ENCODE measurements at regions not wholly inside any gene's neighbourhood (a gene's known extent, or its start where the extent isn't known, plus 50 kb on each side); places are given as distances from the start of the nearest gene placed in this dataset.

- H3K36me3 Mint-ChIP-seq (ENCODE audit: low read depth) = no peaks in the 10 kb centered on the region
- DNase-seq = no peak
- no peak for TF ChIP-seq CTCF (IDR thresholded peaks at IDR 0.05)
- H3K27me3 Mint-ChIP-seq (ENCODE audit: low read depth, poor library complexity) = no peaks in the 10 kb centered on the region
- H3K4me3 Mint-ChIP-seq = no peak overlapping the region
- no peaks in the 10 kb centered on the region for H3K4me1 Mint-ChIP-seq
- H3K9me3 Mint-ChIP-seq = no peaks in the 10 kb centered on the region
- no peak overlapping the region for H3K27ac Mint-ChIP-seq
Observed at GRCh38 chr6:63094947-63095346, 116.3 kb upstream of the FKBP1C start.

- Mint-ChIP-seq H3K27ac (no peak overlapping the region), H3K9me3 (no peaks in the 10 kb centered on the region), H3K36me3 (ENCODE audit: low read depth) (no peaks in the 10 kb centered on the region), H3K4me1 (no peaks in the 10 kb centered on the region), H3K27me3 (ENCODE audit: low read depth, poor library complexity) (no peaks in the 10 kb centered on the region), H3K4me3 (no peak overlapping the region)
- TF ChIP-seq CTCF (IDR thresholded peaks at IDR 0.05) = no peak
- DNase-seq = no peak
Observed at GRCh38 chr6:63097222-63097621, 114.0 kb upstream of the FKBP1C start.

- no peaks in the 10 kb centered on the region for H3K27me3 Mint-ChIP-seq (ENCODE audit: low read depth, poor library complexity)
- H3K36me3 Mint-ChIP-seq (ENCODE audit: low read depth) = no peaks in the 10 kb centered on the region
- no peak for DNase-seq
- H3K27ac Mint-ChIP-seq = no peak overlapping the region
- TF ChIP-seq CTCF (IDR thresholded peaks at IDR 0.05) = no peak
- H3K4me1 Mint-ChIP-seq = no peaks in the 10 kb centered on the region
- no peaks in the 10 kb centered on the region for H3K9me3 Mint-ChIP-seq
- no peak overlapping the region for H3K4me3 Mint-ChIP-seq
Observed at GRCh38 chr6:63098789-63099188, 112.5 kb upstream of the FKBP1C start.

GRCh38 chr6:63099772-63100459 is 111.4 kb upstream of the FKBP1C start:
- H3K27ac Mint-ChIP-seq = no peak overlapping the region
- no peak for DNase-seq
- no peak for TF ChIP-seq CTCF (IDR thresholded peaks at IDR 0.05)
- H3K4me1 Mint-ChIP-seq = no peaks in the 10 kb centered on the region
- H3K9me3 Mint-ChIP-seq = no peaks in the 10 kb centered on the region
- no peak overlapping the region for H3K4me3 Mint-ChIP-seq
- H3K27me3 Mint-ChIP-seq (ENCODE audit: low read depth, poor library complexity) = no peaks in the 10 kb centered on the region
- H3K36me3 Mint-ChIP-seq (ENCODE audit: low read depth) = no peaks in the 10 kb centered on the region

- H3K4me3 Mint-ChIP-seq = no peak overlapping the region
- TF ChIP-seq CTCF (IDR thresholded peaks at IDR 0.05) = no peak
- H3K9me3 Mint-ChIP-seq = no peaks in the 10 kb centered on the region
- H3K27me3 Mint-ChIP-seq (ENCODE audit: low read depth, poor library complexity) = no peaks in the 10 kb centered on the region
- peaks cover 5% of the 10 kb centered on the region for H3K4me1 Mint-ChIP-seq
- H3K36me3 Mint-ChIP-seq (ENCODE audit: low read depth) = no peaks in the 10 kb centered on the region
- H3K27ac Mint-ChIP-seq = no peak overlapping the region
- no peak for DNase-seq
Observed at GRCh38 chr6:63114610-63115211, 96.6 kb upstream of the FKBP1C start.

- Mint-ChIP-seq H3K4me3 (no peak overlapping the region), H3K4me1 (no peaks in the 10 kb centered on the region), H3K36me3 (ENCODE audit: low read depth) (no peaks in the 10 kb centered on the region), H3K27ac (no peak overlapping the region), H3K27me3 (ENCODE audit: low read depth, poor library complexity) (no peaks in the 10 kb centered on the region), H3K9me3 (no peaks in the 10 kb centered on the region)
- TF ChIP-seq CTCF (IDR thresholded peaks at IDR 0.05) = no peak
- no peak for DNase-seq
Observed at GRCh38 chr6:63121166-63121565, 90.1 kb upstream of the FKBP1C start.
